ENCODE measurements at regions not wholly inside any gene's neighbourhood (a gene's known extent, or its start where the extent isn't known, plus 50 kb on each side); places are given as distances from the start of the nearest gene placed in this dataset.

GRCh38 chr18:40832362-40832761 is 1122.7 kb upstream of the PIK3C3 start:
- TF ChIP-seq CTCF (IDR thresholded peaks at IDR 0.05) (no peak), POLR2AphosphoS5 (IDR thresholded peaks at IDR 0.05) (no peak), POLR2A (IDR thresholded peaks at IDR 0.05) (no peak)
